KBM-7 (cell line): ENCODE measurements at regions not wholly inside any gene's neighbourhood (a gene's known extent, or its start where the extent isn't known, plus 50 kb on each side); places are given as distances from the start of the nearest gene placed in this dataset.
"Not testable (repeated sequence)": the region's sequence is repeated elsewhere in the genome, so short reads cannot be mapped to it uniquely, and the experiment has no call there.

Source experiments
- DNase-seq: peaks from one replicate; pipeline ENCODE4 v3.0.0-alpha.2; 2015
- in situ Hi-C: fragments of 300-500 bp; cut with MboI; formaldehyde crosslinking; loops from 2 replicates; pipeline ENCODE4 v1.14.3; 2020; ENCODE audit warnings: low sequenced_read_pairs, low pct_unique_long_range_greater_than_20kb, mixed read lengths

DNA sequence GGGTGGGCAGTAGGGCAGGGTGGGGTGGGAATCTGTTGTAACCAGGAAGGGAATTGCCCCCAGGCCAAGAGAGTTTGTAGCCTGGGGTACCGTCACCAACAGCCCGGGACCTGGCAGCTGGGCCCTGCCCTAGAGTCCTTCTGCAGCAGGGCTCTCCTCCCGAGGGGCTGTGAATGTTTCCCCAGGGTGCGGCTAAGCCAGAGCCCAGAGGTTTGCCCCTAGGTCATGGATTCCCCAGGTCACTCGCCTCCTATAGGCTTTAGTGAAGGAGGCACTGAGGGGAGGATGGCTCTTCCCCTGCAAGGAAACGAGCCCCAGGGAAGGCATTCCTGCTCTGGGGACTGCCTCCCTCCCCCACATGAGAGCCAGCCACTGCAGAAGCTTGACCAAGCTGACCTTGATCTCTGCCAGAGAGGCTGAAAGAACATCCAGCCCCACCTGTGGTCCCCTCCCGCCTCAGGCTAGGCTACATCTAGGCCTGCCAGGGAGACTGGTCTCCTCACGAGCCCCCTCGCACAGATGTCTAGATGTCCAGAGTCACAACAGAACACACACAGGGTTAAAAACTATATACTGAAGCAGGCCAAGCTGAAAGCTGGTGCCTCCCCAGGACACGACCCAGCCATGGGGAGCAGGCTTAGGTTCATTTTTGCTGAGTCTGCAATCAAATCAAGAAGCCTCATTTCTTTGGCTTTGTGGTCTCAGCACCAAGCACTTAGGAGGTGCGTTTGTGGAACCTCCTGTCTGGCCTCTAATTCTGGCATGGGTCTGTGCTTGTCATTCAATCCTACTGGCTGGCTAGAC, 69.1 kb upstream of the TAMM41 start:
- in situ Hi-C loops: no loop called here
- DNase-seq: no peak

DNA sequence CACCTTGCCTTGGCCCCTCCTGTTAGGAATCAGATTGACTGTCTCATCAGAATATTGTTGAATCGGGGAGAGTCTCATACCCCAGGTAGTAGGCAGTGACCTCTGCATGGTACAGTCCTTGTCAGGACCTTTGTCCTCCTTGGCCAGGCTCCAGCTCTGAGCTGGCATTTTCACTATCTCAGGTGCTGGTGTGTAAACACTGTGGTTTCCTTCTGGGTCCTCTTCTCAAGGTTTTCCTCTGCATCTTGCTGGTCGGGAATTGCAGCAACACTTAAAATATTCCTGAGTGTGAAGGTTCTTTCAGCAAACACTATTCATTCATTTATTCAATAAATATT, 69.7 kb upstream of the TAMM41 start:
- DNase-seq, in situ Hi-C loops: not testable (repeated sequence)

DNA sequence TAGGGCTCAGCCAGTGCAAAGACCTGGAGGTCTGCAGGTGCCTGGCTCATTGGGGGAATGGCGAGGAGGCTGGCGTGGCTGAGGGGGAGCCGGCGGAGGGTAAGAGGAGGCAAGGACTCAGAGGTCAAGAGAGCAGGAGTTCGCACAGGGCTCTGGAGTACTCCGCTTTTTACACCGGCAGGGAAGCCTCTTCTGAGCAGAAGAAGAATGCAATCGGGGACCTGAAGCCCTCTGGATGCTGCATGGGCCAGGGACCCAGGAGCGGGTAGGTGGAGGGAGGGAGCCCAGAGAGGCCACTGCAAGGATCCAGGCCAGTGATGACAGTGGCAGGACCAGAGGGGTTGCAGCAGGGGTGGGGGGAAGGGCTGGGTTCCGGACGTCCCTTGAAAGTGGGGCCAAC, 70.4 kb upstream of the TAMM41 start:
- in situ Hi-C loops: no loop called here
- DNase-seq: no peak

DNA sequence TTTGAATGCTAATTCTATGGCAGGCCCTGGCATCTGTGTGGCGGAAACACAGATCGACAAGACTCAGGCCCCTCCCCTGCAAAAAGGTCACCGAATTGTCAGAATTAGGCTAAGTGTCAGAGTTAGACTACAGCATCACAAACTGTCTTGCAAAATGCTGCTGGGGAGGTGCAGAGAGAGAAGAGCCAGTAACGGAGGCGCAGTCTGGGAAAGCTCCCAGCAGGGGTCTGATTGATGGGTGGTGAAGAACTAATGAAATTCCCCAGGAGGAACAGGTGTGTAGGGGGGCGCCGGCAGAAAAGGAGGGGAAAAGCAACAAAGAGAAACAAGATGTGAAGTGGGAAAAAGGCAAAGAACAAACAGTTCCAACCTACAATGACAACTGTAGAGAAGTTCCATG, 72.7 kb upstream of the TAMM41 start:
- in situ Hi-C loops: no loop called here
- DNase-seq: no peak

DNA sequence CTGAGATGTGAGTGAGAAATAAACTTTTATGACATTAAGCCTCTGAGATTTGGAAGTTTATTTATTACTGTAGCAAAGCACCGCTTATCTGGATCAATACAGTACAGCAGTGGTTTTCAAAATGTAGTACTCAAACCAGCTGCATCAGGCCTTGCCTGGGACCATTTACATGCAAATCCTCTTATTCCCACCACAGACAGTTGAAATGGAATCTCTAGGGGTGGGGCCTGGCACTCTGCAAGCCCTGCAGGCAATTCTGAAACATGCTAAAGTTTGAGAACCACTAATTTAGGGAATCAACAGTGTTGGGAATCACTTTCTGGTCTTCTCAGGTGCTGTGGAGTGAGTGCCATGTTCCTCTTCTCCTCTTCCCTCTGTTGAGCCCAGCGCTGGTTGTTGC, 77.8 kb upstream of the TAMM41 start:
- DNase-seq: no peak
- in situ Hi-C loops: no loop called here

DNA sequence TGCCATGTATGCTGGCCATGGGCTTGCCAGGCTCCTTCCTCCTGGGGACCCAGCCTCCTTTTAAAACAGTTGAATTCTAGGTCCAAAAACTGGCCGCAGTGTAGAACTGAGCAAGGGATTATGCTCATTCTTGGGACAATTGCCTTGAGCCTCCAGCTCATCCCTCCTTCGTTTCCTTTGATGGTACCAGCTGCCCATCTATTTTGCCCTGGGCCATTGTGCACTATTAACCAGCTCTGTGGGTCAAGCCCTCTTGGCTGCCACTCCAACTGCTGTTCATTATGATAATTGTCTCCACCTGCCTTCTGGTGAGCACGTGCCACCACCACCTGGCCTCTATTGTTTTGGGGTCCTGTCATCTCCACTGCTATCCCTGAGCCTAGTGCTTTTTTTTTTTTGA, 75.8 kb upstream of the SYN2 start:
- in situ Hi-C loops: no loop called here
- no peak for DNase-seq

DNA sequence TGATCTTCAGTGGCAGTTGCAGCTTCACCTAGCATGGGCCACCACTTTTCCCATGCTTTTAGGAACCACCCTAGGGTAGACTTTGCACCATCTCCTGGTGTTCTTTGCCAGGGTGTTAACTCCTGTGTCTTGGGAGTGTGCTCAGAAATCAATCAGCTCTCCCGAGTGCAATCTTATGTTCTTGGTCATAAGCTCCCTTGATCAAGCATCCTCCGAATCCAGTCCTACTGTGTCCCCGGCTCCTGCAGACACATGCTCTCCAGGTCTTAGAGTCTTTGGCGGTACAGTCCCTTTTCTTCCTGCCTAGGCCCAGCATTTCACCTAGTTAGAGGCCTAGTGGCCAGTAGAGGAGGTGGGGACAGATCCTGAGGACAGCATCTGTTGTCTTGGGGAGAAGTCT, 74.7 kb upstream of the SYN2 start:
- no peak for DNase-seq
- in situ Hi-C loops: no loop called here

DNA sequence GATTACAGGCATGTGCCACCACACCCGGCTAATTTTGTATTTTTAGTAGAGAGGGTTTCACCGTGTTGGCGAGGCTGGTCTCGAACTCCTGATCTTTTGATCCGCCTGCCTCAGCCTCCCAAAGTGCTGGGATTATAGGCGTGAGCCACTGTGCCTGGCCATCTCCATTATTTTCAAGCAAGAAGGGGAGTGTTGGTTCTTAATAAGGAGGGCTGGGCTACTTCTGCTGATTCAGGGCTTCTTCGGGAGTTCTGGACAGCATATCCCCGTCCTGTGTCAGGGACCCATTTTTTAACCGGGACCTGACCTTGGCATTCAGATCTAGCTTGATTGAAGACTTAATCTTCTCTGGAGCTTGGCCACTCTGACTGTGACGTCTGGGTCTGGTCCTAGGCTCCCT, 74.1 kb upstream of the SYN2 start:
- in situ Hi-C loops: no loop called here
- no peak for DNase-seq

DNA sequence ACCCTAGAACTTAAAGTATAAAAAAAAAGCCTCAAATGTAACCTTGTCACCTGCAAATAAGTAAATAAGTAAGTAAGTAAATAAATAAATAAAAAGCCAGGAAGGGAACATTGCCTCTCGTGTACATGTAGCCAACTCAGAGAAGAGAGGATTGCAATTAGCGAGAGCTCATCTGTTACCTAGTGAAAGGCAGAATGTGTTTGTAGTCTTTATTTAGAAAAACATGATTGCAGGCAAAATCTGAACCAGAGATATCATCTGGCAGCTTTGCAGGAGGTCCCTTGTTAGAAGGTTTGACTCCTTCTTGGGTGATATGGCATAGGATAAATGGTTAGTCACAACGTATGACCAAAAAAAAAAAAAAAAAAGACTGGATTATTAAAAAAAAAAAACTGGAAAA, 71.6 kb upstream of the SYN2 start:
- in situ Hi-C loops: no loop called here
- no peak for DNase-seq

DNA sequence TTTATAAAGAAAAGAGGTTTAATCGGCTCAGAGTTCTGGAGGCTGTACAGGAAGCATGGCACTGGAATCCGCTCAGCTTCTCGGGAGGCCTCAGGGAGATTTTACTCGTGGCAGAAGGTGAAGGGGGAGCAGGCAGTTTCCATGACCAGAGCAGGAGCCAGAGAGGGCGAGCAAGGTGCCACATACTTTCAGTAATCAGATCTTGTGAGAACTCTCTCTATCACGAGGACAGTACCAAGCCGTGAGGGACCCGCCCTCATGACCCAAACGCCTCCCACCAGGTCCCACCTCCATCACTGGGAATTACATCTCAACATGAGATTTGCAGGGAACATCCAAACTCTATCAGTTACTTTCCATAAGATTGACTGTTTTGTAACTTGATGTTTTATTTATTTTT, 70.7 kb upstream of the SYN2 start:
- in situ Hi-C loops: no loop called here
- no peak for DNase-seq

DNA sequence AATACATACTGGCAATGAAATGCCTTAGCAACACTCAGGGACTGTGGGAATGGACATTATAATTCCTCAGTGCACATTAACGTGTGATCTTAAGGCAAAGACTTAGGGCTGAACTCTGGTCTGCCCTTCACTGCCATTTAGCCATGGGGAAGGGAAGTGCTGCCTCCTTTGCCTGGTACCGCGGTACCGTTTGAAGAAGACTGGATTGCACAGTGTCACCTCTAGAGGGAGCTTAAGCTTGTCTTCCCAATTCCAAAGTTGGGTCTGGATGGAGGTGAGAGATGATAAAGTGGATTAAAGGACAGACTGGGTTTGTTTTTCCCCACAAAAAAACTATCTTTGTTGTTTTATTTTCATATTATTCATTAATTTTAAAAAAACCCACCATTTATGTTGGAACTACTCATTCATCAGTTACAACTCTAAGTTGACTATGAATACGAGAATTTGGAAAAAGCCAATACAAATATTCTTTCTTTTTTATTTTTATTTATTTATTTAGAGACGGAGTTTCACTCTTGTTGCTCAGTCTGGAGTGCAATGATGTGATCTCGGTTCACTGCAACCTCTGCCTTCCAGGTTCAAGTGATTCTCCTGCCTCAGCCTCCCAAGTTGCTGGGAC, 60.0 kb upstream of the SYN2 start:
- in situ Hi-C loops: no loop called here
- DNase-seq: peak; percentile 49

DNA sequence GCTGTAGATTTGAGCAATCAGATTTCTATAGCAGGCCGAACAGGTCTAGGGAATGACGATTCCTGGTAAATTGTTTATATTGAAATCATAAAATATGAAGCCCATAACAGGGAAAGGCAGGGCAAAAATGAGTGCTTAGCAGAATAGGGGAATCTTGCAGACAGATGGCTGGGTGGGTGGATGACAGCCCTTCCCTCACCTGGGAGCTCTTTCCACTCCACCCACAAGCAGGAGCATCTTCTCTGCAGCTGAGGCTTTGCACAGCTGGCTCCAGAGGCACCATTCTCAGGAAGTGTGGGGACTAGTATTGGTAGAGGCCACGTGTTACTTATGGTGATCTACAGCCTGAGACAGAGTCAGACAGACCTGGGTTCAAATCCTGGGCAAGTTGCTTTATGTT, 55.9 kb upstream of the SYN2 start:
- in situ Hi-C loops: no loop called here
- no peak for DNase-seq

DNA sequence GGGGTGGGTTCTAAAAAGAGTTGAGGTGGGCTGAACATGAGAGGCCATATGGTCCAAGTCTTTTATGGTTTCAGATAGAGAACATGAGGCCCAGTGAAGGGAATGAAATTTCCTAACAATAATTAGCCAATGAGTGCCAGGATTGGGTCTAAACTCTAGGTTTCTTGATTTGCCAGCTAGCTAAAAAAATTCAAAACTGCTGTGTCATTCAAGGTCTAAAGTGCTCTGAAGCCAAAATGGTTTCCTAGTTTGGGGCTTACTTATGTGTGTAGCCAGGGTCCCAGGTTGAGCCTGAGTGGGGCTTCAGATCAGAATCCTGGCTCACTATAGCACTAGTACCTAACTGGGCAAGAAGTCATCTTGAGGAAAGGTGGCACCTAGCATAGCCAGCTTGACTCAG, 55.3 kb upstream of the SYN2 start:
- DNase-seq: no peak
- in situ Hi-C loops: no loop called here

DNA sequence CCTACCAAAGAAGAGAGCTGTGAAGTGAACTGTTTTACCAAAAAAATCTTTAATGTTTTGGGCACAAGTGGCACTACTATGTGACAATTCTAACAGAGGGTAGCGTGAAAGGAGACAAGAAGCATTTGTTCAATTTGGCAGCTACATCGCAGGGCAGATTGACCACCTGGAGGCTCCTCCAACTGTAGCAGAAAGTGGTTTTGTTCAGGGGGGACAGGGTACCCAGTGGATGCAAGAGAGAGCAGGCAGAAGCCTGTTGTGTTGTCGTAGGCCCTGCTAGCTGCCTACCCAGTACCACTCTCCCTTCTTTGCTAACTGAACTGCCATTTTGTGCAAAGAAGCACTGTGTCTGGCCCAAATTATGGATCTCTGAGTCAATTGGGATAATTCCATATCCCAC, 54.8 kb upstream of the SYN2 start:
- DNase-seq: no peak
- in situ Hi-C loops: no loop called here

DNA sequence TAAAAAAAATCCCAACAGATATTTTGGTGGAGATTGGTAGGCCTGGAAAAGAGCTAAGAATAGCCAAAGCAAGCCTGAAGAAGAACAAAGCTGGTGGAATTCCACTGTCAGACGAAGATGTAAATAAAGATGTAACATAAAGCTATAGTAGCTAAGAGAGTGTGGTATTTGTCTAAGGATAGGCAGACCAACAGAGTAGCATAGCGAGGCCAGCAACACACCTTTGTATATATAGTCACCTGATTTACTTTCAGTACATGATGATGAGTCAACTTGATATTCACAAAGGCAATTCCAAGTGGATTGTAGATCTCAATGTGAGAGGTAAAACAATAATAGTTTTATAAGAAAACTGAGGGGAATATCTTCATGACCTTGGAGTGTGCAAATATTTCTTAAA, 53.6 kb upstream of the SYN2 start:
- in situ Hi-C loops: no loop called here

DNA sequence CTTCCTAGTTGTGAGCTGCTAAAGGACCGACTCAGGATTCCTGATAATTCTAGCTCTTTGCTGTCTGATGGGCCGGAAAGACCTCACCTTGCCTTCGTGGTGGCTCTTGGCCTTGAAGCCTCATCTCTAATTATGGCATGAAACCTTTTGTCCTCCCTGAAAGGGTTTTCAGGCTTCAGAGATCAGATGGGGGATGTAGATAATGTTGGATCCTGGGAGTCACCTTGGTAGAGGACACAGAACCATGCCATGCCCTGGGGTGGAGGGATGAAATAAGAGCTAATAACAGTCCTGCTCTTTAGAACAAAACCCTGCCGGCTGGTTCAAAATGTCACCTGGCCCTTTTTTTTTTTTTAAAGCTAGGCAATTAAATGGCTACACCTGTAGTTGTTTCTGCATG, 50.8 kb upstream of the SYN2 start:
- DNase-seq: no peak
- in situ Hi-C loops: no loop called here

More for the DNA sequence above, 53.6 kb upstream of the SYN2 start:
- DNase-seq: no peak

DNA sequence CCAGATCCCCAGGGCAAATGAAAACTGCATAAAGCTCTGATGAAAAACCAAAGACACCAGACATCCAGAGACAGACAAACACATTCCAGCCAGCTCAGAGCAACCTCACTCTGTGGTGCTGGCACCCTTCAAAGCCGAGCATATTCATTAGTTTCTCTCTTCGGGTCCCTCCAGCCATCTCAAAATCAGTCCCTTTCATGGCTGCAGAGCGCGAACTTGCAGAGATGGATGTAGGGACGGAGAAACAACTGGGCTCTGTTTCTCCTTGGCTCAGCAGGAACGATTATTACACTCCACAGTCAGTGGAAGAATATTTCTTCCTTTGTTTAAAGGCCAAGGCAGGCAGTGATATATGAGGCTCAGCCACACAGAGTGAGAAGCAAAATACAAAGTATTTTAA, 50.4 kb upstream of the SYN2 start:
- in situ Hi-C loops: no loop called here
- DNase-seq: no peak

DNA sequence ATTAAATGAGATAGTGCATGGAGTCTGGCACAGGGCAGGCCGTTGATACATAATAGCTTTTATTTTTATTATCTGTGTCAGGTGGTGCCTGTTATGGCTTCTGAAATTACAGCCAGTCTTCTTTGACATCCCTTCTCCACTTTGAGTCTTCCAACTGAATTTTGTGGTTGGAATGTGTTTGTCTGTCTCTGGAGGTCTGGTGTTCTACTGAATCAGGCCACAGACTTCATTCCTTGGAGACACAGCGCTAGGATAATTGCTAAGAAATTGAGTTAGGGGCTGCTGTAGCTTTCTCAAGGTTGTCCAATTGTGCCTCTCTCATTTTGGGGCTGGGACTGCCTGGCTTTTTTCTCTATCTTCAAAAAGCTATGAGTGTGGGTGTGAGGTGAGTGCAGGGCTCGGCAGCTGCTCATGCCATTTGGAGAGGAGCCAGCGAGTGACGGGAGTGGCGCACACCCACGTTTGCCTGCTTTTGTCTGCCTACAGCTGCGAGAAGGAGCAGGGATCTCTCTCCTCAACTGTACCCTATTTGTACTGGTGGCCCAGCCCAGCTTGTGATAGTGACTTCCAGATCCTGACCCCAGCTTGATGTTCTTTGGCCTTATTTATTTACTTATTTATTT, 49.8 kb upstream of the SYN2 start:
- DNase-seq: no peak
- in situ Hi-C loops: no loop called here
